ENCODE measurements at regions not wholly inside any gene's neighbourhood (a gene's known extent, or its start where the extent isn't known, plus 50 kb on each side); places are given as distances from the start of the nearest gene placed in this dataset.

GRCh38 chr2:195031411-195031810 lies 625.6 kb upstream of the SLC39A10 start:
- Histone ChIP-seq H2AFZ (no peak overlapping the region), H4K20me1 (ENCODE audit: insufficient read depth) (no peaks in the 10 kb centered on the region), H3K79me2 (ENCODE audit: low read depth) (no peaks in the 10 kb centered on the region), H3K27ac (no peak overlapping the region), H3F3A (ENCODE audit: insufficient read depth, low read depth) (no peaks in the 10 kb centered on the region), H3K4me2 (no peak overlapping the region), H3K4me3 (no peak overlapping the region), H3K9me2 (ENCODE audit: insufficient read depth) (no peaks in the 10 kb centered on the region), H3K36me3 (ENCODE audit: low read depth) (no peaks in the 10 kb centered on the region), H3K9me3 (ENCODE audit: insufficient read depth, low read depth) (no peaks in the 10 kb centered on the region), H3K27me3 (ENCODE audit: insufficient read depth, low read depth) (no peaks in the 10 kb centered on the region), H3K4me1 (replicated peaks; ENCODE audit: insufficient read depth) (peaks cover 4% of the 10 kb centered on the region; the same call in 1 of the 2 replicates)
- ChIA-PET CTCF (no interaction called here), POLR2A (ENCODE audit: unreplicated experiment) (no interaction called here)
- no peak for DNase-seq
- no peak for TF ChIP-seq EZH2 (IDR thresholded peaks at IDR 0.05; ENCODE audit: low read depth)
- TF ChIP-seq, protein P1, sequence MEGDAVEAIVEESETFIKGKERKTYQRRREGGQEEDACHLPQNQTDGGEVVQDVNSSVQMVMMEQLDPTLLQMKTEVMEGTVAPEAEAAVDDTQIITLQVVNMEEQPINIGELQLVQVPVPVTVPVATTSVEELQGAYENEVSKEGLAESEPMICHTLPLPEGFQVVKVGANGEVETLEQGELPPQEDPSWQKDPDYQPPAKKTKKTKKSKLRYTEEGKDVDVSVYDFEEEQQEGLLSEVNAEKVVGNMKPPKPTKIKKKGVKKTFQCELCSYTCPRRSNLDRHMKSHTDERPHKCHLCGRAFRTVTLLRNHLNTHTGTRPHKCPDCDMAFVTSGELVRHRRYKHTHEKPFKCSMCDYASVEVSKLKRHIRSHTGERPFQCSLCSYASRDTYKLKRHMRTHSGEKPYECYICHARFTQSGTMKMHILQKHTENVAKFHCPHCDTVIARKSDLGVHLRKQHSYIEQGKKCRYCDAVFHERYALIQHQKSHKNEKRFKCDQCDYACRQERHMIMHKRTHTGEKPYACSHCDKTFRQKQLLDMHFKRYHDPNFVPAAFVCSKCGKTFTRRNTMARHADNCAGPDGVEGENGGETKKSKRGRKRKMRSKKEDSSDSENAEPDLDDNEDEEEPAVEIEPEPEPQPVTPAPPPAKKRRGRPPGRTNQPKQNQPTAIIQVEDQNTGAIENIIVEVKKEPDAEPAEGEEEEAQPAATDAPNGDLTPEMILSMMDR (conservative IDR thresholded peaks at IDR 0.05), result no peak
- no TSS peak for BruUV-seq (replicated peaks)
- intact Hi-C loops (cut with micrococcal nuclease; ENCODE audit: unreplicated experiment), result no loop called here

DNA sequence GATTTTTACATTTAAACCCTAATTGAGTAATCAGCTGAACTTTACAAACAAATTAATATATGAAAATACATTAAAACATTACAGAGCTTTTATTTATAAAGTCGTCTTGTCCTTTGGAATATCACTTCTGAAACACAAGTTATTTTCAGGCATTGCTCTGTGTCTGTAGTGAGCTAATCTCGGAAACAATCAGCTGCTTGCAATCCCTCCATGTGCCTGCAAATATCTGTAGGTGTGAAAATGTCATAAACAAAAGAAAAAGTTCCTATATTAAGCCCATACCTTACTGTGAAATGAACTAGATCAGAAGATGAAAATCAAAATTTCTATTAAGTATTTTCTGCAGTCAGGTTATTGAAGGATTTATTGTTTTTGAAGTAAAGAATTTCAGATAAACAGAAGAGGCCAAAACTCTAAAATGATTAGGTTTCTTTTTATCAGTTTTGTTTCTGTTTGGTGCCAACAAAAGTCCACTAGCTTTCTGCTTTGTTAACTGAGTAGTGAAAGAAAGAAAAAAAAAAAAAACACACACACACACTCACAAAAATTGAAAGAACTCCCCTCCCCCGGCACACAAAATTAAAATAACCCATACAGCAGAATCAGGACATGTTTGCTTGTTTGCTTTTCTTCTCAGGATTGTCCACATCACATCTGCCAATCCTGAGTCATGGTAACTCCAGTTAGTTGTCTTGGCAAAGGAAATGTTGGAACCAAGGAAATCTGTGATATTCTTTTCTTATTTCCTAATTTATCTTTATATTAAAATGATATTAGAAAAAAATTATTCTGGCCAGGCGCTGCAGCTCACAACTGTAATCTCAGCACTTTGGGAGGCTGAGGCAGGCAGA lies 627.0 kb upstream of the SLC39A10 start:
- no peaks in the 10 kb centered on the region for H3K9me2 ChIP-seq (ENCODE audit: insufficient read depth)
- no peaks in the 10 kb centered on the region for H3F3A ChIP-seq (ENCODE audit: insufficient read depth, low read depth)
- H3K9me3 ChIP-seq (ENCODE audit: insufficient read depth, low read depth), result no peaks in the 10 kb centered on the region
- no peak overlapping the region for H3K27ac ChIP-seq
- peaks cover 8% of the 10 kb centered on the region for H3K4me1 ChIP-seq (replicated peaks; ENCODE audit: insufficient read depth)
- no peak for TF ChIP-seq EZH2 (IDR thresholded peaks at IDR 0.05; ENCODE audit: low read depth)
- TF ChIP-seq, protein P1 (conservative IDR thresholded peaks at IDR 0.05), result no peak
- intact Hi-C loops (cut with micrococcal nuclease; ENCODE audit: unreplicated experiment), result no loop called here
- DNase-seq, result no peak
- no peak overlapping the region for H3K4me2 ChIP-seq
- no peak overlapping the region for H2AFZ ChIP-seq
- no peaks in the 10 kb centered on the region for H3K27me3 ChIP-seq (ENCODE audit: insufficient read depth, low read depth)
- ChIA-PET CTCF (no interaction called here), POLR2A (ENCODE audit: unreplicated experiment) (no interaction called here)
- no peak overlapping the region for H3K4me3 ChIP-seq
- no peaks in the 10 kb centered on the region for H4K20me1 ChIP-seq (ENCODE audit: insufficient read depth)
- no peaks in the 10 kb centered on the region for H3K79me2 ChIP-seq (ENCODE audit: low read depth)
- H3K36me3 ChIP-seq (ENCODE audit: low read depth), result no peaks in the 10 kb centered on the region
- BruUV-seq (replicated peaks), result no TSS peak

- no peak for TF ChIP-seq EZH2 (IDR thresholded peaks at IDR 0.05; ENCODE audit: low read depth)
- TF ChIP-seq, protein P1 (conservative IDR thresholded peaks at IDR 0.05), result no peak
- CTCF ChIA-PET, result no interaction called here
These were observed 629.1 kb upstream of the SLC39A10 start for GRCh38 chr2:195027947-195028346.

More at GRCh38 chr2:195027947-195028346, 629.1 kb upstream of the SLC39A10 start:
- intact Hi-C loops (cut with micrococcal nuclease; ENCODE audit: unreplicated experiment), result no loop called here
- Histone ChIP-seq H3K4me2 (no peak overlapping the region), H3K27ac (no peak overlapping the region), H3K4me3 (no peak overlapping the region), H3K4me1 (replicated peaks; ENCODE audit: insufficient read depth) (peaks cover 8% of the 10 kb centered on the region), H2AFZ (0 out of 2 replicates have a peak overlapping the region, but pooled peaks have one; percentile 16), H3F3A (ENCODE audit: insufficient read depth, low read depth) (no peaks in the 10 kb centered on the region), H3K79me2 (ENCODE audit: low read depth) (no peaks in the 10 kb centered on the region), H3K27me3 (ENCODE audit: insufficient read depth, low read depth) (no peaks in the 10 kb centered on the region), H3K9me2 (ENCODE audit: insufficient read depth) (no peaks in the 10 kb centered on the region), H4K20me1 (ENCODE audit: insufficient read depth) (no peaks in the 10 kb centered on the region), H3K36me3 (ENCODE audit: low read depth) (no peaks in the 10 kb centered on the region), H3K9me3 (ENCODE audit: insufficient read depth, low read depth) (no peaks in the 10 kb centered on the region)
- POLR2A ChIA-PET (ENCODE audit: unreplicated experiment), result no interaction called here
- DNase-seq, result no peak
- BruUV-seq (replicated peaks), result no TSS peak

Measured in PC-9 (cell line).